OCI-M2 (cell line): ENCODE measurements at regions not wholly inside any gene's neighbourhood (a gene's known extent, or its start where the extent isn't known, plus 50 kb on each side); places are given as distances from the start of the nearest gene placed in this dataset.

Experiments
- DNase-seq: peaks from one replicate; lab custom pipeline; 2025; ENCODE audit not compliant: unreplicated experiment; lab: John Stamatoyannopoulos, UW

GRCh38 chr18:40860189-40860588, 1094.8 kb upstream of the PIK3C3 start:
- DNase-seq: no peak

- DNase-seq: no peak
Measured at GRCh38 chr18:40855661-40856060, 1099.4 kb upstream of the PIK3C3 start.

GRCh38 chr18:40852406-40852805, 1102.6 kb upstream of the PIK3C3 start:
- DNase-seq: no peak

GRCh38 chr18:40851014-40851429, 1104.0 kb upstream of the PIK3C3 start:
- DNase-seq: no peak

- no peak for DNase-seq
Measured at GRCh38 chr18:40849886-40850285, 1105.1 kb upstream of the PIK3C3 start.

- DNase-seq: no peak
Measured at GRCh38 chr18:40841467-40841866, 1113.6 kb upstream of the PIK3C3 start.

- no peak for DNase-seq
Measured at GRCh38 chr18:40841063-40841462, 1114.0 kb upstream of the PIK3C3 start.

GRCh38 chr18:40832362-40832761, 1122.7 kb upstream of the PIK3C3 start:
- no peak for DNase-seq

GRCh38 chr18:40824291-40824690, 1130.7 kb upstream of the PIK3C3 start:
- no peak for DNase-seq

- no peak for DNase-seq
Measured at GRCh38 chr18:40821596-40822243, 1133.3 kb upstream of the PIK3C3 start.

GRCh38 chr18:40812981-40813515, 1142.0 kb upstream of the PIK3C3 start:
- no peak for DNase-seq

GRCh38 chr18:40810372-40810771, 1144.7 kb upstream of the PIK3C3 start:
- DNase-seq: no peak

GRCh38 chr18:40789286-40789685, 1165.7 kb upstream of the PIK3C3 start:
- DNase-seq: no peak

- no peak for DNase-seq
Measured at GRCh38 chr18:40782453-40783130, 1172.4 kb upstream of the PIK3C3 start.

GRCh38 chr18:40769786-40770185, 1185.2 kb upstream of the PIK3C3 start:
- DNase-seq: no peak

- DNase-seq: no peak
Measured at GRCh38 chr18:40760251-40760650, 1194.8 kb upstream of the PIK3C3 start.

GRCh38 chr18:40754477-40754876, 1200.6 kb upstream of the PIK3C3 start:
- DNase-seq: no peak

- no peak for DNase-seq
Measured at GRCh38 chr18:40752316-40752715, 1202.7 kb upstream of the PIK3C3 start.

GRCh38 chr18:40751186-40751585, 1203.8 kb upstream of the PIK3C3 start:
- DNase-seq: no peak

- DNase-seq: no peak
Measured at GRCh38 chr18:40739029-40739428, 1216.0 kb upstream of the PIK3C3 start.

GRCh38 chr18:40738321-40738880, 1216.6 kb upstream of the PIK3C3 start:
- no peak for DNase-seq

GRCh38 chr18:40708726-40709125, 1246.3 kb upstream of the PIK3C3 start:
- no peak for DNase-seq
